ENCODE measurements at regions not wholly inside any gene's neighbourhood (a gene's known extent, or its start where the extent isn't known, plus 50 kb on each side); places are given as distances from the start of the nearest gene placed in this dataset.

DNA sequence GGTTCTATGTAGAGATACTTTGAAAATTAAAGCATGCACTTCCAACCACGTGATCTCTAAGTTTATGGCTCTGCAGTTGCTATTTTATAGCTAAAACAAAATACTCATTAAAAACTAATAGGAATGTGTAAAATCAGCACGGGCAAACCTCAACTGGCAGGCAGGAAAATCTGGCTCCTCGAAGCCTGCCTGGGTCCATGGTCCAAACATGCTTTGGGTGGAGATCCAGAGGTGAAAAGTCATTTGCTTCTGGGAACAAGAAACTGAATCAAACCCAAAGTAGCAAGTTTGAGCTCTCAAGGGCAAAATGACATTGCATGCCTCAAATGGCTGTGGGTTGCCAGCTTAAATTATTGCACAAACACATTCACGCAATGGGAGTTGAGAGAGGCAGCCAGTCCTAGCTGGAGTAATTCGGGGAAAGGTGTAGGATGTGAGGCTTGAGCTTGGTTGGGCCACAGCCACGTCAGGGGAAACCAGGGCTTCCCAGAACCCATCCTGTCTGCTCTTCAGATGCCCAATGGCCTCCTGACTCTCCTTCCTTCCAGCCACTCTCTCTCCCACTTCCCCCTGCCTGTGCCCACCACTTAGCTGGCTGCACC lies 75.2 kb upstream of the LCLAT1 start:
- DNase-seq: no peak

DNA sequence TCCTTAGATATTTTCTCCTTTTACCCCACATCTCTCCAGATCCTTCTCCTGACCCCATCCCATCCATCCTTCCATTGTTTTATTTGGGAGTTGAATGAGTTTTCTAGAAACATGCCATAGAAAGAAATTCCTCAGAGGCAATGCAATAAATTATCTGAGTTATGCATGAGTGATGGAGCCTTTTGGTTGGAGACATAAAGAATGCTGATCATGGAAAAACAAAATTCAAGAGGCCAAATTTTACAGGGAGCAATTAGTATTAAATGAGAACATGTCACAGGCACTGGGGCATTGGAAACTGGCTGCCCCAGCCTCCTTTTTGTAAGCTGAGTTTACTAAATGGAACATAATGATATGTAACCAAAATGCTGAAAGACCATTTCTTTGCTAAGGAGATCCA lies 74.2 kb upstream of the LCLAT1 start:
- DNase-seq: no peak

DNA sequence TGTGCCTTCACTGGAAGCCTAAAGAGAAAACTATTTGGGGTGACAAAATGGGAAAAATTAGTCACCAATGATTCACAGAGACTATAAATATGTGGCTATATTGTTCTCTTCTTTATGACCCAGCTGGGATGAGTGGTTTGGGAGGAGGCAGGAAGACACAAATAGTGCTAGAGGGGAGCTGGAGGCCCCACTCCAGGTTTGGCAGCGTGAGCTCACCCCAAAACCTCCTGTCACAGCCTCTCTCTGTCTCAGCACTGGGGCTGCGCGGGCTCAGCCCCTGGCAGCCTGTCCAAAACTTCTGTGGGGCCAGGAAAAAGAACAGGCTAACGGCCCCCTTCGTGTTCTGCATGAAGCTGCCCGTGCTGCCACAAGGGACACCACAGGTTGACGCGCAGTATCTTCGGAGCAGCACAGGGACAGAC lies 73.2 kb upstream of the LCLAT1 start:
- no peak for DNase-seq

- no peak for DNase-seq
Measured at GRCh38 chr2:30374380-30374779, 72.7 kb upstream of the LCLAT1 start.

GRCh38 chr2:30375915-30376314 lies 71.1 kb upstream of the LCLAT1 start:
- no peak for DNase-seq

- DNase-seq: no peak
Measured at GRCh38 chr2:30379481-30379880, 67.6 kb upstream of the LCLAT1 start.

GRCh38 chr2:30380824-30381223 lies 66.2 kb upstream of the LCLAT1 start:
- no peak for DNase-seq

GRCh38 chr2:30382162-30382783 lies 64.8 kb upstream of the LCLAT1 start:
- no peak for DNase-seq

DNA sequence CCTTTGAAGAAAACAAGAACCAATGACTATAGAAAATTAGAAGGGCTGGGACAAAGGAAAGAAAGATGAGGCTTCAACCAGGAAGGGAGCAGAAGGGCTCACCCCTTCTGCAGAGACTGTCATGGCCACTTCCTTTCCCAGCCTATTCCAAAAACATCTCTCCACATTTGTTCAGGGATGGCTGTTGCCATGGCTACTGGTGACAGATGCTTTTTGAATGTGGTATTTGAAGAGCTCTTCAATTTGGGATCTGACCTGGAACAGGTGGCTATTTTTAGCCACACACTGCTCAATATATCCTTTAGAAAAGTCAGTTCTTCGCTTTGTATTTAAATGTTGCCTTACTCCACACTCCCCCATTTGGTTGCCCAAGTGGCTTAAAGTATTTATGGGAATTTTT lies 64.1 kb upstream of the LCLAT1 start:
- no peak for DNase-seq

DNA sequence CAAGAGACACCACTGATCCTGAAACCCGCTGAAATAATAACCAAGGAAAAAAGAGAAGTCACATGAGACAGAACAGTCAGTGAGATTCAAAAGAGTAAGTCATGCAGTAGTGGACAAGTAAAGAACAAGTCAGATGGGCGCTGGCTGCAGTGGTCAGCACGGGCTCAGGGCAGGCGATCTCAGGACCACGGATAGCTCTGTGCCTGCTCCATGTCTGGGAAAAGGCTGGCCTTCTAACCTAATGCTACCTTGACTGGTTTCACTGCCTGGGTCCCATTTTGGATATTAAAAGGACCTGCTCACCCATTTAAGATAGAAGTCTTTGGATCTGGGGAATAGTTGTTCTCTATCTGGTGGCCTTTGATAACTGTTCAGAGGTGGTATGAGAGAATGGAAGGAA lies 61.7 kb upstream of the LCLAT1 start:
- DNase-seq: no peak

DNA sequence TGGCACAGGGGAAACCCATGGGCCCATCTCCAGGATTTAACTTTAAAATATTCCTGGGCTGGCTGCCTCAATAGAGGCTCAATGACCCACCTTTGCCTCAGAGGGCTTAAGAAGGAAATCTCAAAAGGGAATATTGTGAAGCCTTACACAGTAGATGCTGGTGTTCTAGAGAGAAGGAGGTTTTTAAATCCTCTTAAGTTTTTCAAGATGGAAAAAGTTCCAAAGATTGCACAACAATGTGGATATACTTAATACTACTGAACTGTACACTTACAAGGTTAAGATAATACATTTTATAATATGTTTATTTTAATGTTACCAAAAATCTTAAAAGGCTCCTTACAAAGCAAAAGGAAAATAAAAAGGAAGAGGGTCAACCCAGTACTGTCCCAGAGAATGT lies 54.9 kb upstream of the LCLAT1 start:
- DNase-seq: no peak

DNA sequence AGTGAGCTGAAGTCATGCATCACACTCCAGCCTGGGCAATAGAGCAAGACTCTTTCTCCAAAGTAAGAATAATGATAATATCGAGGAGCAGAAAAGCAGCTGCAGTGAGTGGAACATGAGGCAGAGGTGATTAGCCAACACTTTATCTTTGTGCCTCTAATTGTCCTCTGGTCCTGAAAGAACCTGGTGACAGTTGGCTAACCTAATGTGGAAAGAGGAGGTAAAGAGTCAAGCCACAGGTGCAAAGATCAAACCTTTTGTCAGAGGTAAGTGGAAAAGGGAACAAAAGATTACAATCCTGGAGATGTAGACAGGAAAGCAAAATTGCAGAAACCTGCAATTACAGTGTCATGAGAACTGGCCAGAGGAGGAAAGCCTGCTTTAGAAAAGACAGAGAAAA lies 53.5 kb upstream of the LCLAT1 start:
- no peak for DNase-seq

DNA sequence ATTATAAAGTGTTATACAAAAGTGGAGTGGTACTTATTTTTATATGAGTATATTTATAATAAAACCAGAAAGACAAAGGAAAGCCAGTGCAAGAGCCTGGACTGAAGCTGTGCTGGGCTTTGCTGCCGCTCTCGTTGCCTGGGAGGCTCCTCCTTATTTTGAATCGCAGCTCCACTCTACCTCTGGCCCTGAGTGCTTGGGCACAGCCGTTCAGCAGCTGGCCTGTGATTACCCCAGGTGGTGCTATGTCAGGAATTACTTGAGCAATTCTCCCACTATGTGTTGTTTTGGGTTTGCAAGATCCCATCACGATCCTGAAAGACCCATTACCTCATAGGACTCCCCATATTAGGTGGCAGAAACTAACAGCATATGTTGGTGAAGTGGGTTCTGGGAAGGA lies 53.0 kb upstream of the LCLAT1 start:
- no peak for DNase-seq

GRCh38 chr2:30396436-30397232 lies 50.4 kb upstream of the LCLAT1 start:
- no peak for DNase-seq

All from CD4-positive, alpha-beta T cell treated with Interleukin-4 for 1 hour (primary cell).